HUES48 (cell line): ENCODE measurements at regions not wholly inside any gene's neighbourhood (a gene's known extent, or its start where the extent isn't known, plus 50 kb on each side); places are given as distances from the start of the nearest gene placed in this dataset.
"Not testable (repeated sequence)": the region's sequence is repeated elsewhere in the genome, so short reads cannot be mapped to it uniquely, and the experiment has no call there.

Source experiments
- H3K27ac ChIP-seq: one replicate; pipeline ENCODE4 v1.7.0; 2013; ENCODE audit warnings: low read depth, low read length, inconsistent platforms
- H3K27me3 ChIP-seq: 2 replicates; pipeline ENCODE4 v1.6.1; 2013; ENCODE audit warnings: mild to moderate bottlenecking, low read length; ENCODE audit not compliant: control insufficient read depth, insufficient read depth
- H3K36me3 ChIP-seq: 2 replicates; pipeline ENCODE4 v1.6.1; 2013; ENCODE audit warnings: low read length; ENCODE audit not compliant: control insufficient read depth, insufficient read depth
- H3K4me1 ChIP-seq: 2 replicates; pipeline ENCODE4 v1.6.1; 2013; ENCODE audit warnings: mild to moderate bottlenecking, low read length; ENCODE audit not compliant: control insufficient read depth, insufficient read depth
- H3K4me3 ChIP-seq: 2 replicates; pipeline ENCODE4 v1.5.1; 2013; ENCODE audit warnings: mild to moderate bottlenecking, low read depth, low read length
- H3K9ac ChIP-seq: 2 replicates; pipeline ENCODE4 v1.6.1; 2013; ENCODE audit warnings: mild to moderate bottlenecking, low read depth, low read length, moderate library complexity
- H3K9me3 ChIP-seq: 2 replicates; pipeline ENCODE4 v1.6.1; 2013; ENCODE audit warnings: low read length; ENCODE audit not compliant: control insufficient read depth, insufficient read depth

DNA sequence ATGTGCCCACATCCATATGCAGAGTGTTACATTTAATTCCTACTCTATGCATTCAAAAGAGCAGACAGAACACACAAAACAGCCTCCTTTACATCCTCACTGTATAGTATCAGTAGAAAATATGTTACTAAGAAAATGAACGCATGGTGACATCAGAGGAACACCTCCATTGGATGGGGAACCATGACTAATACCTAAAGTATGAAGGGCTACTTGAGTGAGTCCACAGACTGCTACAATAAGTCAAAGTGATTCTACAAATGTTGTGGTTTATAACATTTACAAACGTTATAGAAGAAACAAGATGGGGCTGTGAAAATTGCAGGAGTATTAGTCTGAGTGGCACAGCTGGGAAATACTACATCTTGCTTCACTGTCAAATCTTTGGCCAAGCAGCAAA is 1830.9 kb upstream of the PIK3C3 start:
- H3K4me1 ChIP-seq = no peaks in the 10 kb centered on the region
- no peak overlapping the region for H3K27ac ChIP-seq
- no peaks in the 10 kb centered on the region for H3K36me3 ChIP-seq
- H3K4me3 ChIP-seq = no peak overlapping the region
- H3K9me3 ChIP-seq = peaks cover 14% of the 10 kb centered on the region
- H3K27me3 ChIP-seq = no peaks in the 10 kb centered on the region
- no peak overlapping the region for H3K9ac ChIP-seq

DNA sequence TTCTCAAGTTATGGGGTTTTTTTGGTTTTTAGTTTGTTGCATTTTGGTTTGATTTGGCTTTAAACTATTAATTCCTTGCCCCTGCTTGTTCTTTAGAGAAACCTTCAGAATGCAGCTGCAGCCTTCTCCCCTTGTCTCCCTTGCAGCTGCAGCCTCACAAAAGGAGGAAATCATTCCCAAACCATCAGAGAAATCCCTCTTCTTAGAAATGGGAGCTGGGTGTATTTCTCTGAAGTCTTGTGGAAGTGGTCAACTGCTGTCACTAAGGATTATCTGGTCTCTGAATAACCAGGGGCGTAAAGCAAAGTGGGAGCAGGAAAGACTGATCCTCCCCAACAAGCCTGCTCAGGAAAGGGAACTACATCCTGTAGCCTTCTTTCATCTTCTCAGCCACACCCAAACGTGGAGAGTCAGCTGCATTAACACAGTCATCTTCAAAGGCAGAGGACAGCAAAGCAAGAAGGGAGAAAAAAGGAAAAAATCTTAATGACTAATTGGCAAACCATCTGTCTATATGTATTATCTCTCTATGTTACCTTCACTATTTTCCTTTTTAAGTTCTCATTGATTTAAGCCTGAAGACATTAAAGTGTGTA is 1834.1 kb upstream of the PIK3C3 start:
- H3K27me3 ChIP-seq = no peaks in the 10 kb centered on the region
- H3K4me3 ChIP-seq = no peak overlapping the region
- H3K4me1 ChIP-seq = no peaks in the 10 kb centered on the region
- H3K9me3 ChIP-seq = peaks cover 14% of the 10 kb centered on the region
- H3K9ac ChIP-seq = no peak overlapping the region
- H3K36me3 ChIP-seq = no peaks in the 10 kb centered on the region
- H3K27ac ChIP-seq = no peak overlapping the region

DNA sequence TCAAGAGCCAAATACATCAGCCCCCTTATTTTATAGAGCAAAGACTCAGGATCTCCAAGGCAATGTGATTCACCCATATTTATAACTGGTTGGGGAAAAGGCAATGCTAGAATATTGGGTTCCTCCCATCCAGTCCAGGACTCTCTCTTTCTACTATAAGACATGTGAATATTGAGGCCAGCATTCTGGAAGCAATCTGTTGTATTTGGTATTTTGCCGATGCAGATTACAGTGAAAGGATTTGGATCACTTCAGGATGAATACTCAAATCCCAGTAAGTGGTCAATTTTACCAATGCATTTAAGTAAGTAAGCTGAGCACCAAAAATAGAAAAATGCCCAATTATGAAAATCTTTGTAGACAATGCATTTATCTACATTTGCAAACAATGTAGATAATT is 1834.7 kb upstream of the PIK3C3 start:
- peaks cover 14% of the 10 kb centered on the region for H3K9me3 ChIP-seq
- no peaks in the 10 kb centered on the region for H3K27me3 ChIP-seq
- H3K9ac ChIP-seq = no peak overlapping the region

DNA sequence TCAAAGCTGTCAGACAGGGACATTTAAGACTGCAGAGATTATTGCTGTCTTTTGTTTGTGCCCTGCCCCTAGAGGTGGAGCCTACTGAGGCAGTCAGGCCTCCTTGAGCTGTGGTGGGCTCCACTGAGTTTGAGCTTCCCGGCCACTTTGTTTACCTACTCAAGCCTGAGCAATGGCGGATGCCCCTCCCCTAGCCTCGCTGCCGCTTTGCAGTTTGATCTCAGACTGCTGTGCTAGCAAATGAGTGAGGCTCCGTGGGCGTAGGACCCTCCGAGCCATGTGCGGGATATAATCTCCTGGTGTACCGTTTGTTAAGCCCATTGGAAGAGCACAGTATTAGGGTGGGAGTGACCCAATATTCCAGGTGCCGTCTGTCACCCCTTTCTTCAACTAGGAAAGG is 1835.5 kb upstream of the PIK3C3 start:
- H3K36me3 ChIP-seq, H3K9ac ChIP-seq, H3K4me1 ChIP-seq, H3K27me3 ChIP-seq, H3K27ac ChIP-seq: not testable (repeated sequence)
- Histone ChIP-seq H3K9me3 (peaks cover 14% of the 10 kb centered on the region), H3K4me3 (0 out of 2 replicates have a peak overlapping the region, but pooled peaks have one; percentile 17)

More for the DNA sequence above, 1834.7 kb upstream of the PIK3C3 start:
- Histone ChIP-seq H3K4me1 (no peaks in the 10 kb centered on the region), H3K36me3 (no peaks in the 10 kb centered on the region), H3K4me3 (no peak overlapping the region), H3K27ac (no peak overlapping the region)

DNA sequence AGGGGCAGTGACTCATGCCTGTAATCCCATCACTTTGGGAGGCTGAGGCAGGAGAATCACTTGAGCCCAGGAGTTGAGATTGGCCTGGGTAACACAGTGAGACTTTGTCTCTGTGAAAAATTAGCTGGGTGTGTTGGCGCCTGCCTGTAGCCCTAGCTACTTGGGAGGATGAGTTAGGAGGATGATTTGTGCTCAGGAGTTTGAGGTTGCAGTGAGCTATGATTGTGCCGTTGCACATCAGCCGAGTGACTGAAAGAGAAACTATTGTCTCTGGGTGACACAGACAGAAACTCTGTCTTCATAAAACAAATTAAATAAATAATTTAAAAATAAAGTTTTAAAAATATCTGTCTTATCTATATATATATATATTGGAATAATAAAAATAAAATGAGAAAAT is 1844.6 kb upstream of the PIK3C3 start:
- Histone ChIP-seq H3K36me3 (no peaks in the 10 kb centered on the region), H3K27me3 (no peaks in the 10 kb centered on the region), H3K9me3 (no peaks in the 10 kb centered on the region), H3K9ac (no peak overlapping the region), H3K4me3 (no peak overlapping the region), H3K27ac (no peak overlapping the region), H3K4me1 (no peaks in the 10 kb centered on the region)

DNA sequence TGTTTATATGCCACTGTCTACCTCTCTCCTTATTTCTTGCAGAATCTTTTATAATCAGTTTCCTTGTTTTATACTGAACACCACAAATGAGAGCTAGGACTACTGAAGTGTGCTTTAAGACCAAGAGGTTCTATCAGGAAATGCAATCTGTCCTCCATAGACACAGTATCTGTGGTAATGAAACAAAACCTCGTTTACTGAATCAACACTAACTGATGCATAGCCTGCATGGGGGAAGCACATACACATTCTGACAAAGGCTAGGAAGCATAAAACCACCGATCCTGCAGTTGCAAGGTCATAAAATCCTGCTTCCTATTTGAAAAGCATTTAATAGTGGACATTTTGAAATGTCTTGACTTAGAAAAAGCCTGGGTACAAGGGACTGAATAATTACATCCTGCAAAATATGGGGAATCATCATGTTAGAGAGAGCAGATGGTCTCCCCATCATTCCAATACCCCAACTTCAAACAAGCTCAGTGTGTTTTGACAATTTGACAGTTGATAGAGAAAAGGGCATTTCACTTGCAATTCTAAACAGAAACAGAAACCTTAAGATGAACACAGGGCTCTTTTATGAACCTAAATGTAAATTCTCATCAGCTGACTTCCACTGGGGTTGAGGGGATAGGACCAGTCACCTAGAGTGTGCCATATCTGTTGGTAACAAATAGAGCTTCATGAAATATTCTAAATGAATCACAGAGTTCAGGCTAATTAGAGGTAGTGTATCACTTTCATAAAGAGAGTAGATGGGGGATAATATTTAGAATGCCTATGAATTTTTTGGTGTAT is 1845.6 kb upstream of the PIK3C3 start:
- H3K9me3 ChIP-seq = no peaks in the 10 kb centered on the region
- no peak overlapping the region for H3K4me3 ChIP-seq
- no peaks in the 10 kb centered on the region for H3K4me1 ChIP-seq
- H3K27me3 ChIP-seq = no peaks in the 10 kb centered on the region
- H3K36me3 ChIP-seq = no peaks in the 10 kb centered on the region
- no peak overlapping the region for H3K9ac ChIP-seq
- H3K27ac ChIP-seq = no peak overlapping the region

DNA sequence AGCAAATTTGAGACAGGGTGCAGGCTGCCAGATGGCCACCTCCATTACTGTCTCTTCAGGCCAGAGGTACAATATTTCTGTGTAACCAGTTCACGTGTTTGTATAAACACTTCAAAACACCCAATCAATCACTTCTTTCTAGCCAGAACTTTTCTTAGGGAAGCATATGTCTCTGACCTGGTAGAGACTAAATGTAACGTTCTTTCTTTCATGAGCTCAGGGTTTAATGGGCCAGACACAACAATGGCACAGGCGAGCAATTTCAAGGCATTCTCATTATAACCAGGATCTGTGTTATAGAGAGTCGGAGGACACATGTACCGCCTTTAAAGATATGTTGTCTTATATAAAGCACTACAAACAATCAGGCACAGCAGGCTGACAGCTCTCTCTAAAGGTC is 1846.4 kb upstream of the PIK3C3 start:
- Histone ChIP-seq H3K9ac (no peak overlapping the region), H3K4me1 (no peaks in the 10 kb centered on the region), H3K36me3 (no peaks in the 10 kb centered on the region), H3K9me3 (no peaks in the 10 kb centered on the region), H3K27ac (no peak overlapping the region), H3K4me3 (no peak overlapping the region), H3K27me3 (no peaks in the 10 kb centered on the region)

DNA sequence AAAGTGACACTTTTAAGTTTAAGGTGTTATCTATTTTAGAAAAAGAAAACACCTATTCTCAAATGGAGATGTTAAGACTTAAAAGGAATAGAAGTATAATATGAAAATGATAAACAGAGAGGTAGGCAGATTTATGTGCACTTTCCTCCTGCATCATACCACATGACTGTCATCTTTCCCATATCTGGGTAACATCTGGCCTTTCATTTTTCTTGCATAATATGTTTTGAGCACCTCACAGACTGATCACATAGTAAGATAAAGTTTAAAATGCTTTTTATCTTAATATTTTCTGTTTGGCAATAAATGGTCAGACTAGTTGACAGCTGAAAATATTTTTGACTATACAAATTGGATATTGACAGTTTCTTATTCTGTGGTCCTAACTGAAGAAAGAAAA is 1852.1 kb upstream of the PIK3C3 start:
- H3K9ac ChIP-seq = no peak overlapping the region
- H3K36me3 ChIP-seq = no peaks in the 10 kb centered on the region
- H3K27ac ChIP-seq = no peak overlapping the region

DNA sequence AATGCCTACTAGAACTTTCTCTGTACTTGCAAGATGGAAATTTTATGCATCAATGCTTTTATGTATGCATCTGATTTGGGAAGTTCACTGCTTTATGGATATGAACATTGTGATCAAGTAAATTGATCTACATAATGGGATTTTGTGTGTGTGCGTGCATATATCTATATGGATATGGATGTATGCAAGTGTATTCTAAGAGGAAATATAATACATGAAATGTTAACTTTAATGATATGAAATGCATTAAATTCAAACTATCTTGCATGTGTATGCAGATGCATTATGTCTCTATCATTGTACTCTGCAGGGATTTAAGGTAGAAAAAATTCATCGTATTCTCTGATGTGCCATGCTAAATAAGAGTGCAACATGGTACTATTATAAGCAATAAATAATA is 1855.4 kb upstream of the PIK3C3 start:
- Histone ChIP-seq H3K27ac (no peak overlapping the region), H3K9ac (no peak overlapping the region), H3K9me3 (no peaks in the 10 kb centered on the region), H3K4me3 (no peak overlapping the region), H3K4me1 (peaks cover 3% of the 10 kb centered on the region), H3K36me3 (no peaks in the 10 kb centered on the region), H3K27me3 (no peaks in the 10 kb centered on the region)

More for the DNA sequence above, 1852.1 kb upstream of the PIK3C3 start:
- no peak overlapping the region for H3K4me3 ChIP-seq
- H3K4me1 ChIP-seq = no peaks in the 10 kb centered on the region
- no peaks in the 10 kb centered on the region for H3K27me3 ChIP-seq
- no peaks in the 10 kb centered on the region for H3K9me3 ChIP-seq

DNA sequence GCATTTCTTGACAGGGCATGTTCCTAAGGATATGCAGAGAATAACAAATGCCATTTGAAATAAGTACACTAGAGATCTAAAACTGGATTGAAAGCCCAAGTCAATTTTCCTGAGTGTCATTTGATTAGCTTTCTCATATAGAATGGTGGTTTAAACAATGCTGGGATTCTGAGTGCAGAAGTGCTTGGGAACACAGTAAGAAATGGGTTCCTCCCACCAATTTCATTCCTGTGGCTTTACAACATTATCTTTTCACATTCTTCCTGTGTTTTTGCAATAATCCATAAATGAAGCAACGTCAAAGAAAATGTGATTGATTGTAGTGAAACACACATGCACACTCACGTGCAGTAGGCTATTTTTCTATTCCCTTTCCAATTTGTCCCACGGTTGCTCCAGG is 1858.4 kb upstream of the PIK3C3 start:
- Histone ChIP-seq H3K27ac (no peak overlapping the region), H3K27me3 (no peaks in the 10 kb centered on the region), H3K9ac (no peak overlapping the region), H3K36me3 (no peaks in the 10 kb centered on the region), H3K4me3 (no peak overlapping the region), H3K4me1 (peaks cover 18% of the 10 kb centered on the region), H3K9me3 (no peaks in the 10 kb centered on the region)

DNA sequence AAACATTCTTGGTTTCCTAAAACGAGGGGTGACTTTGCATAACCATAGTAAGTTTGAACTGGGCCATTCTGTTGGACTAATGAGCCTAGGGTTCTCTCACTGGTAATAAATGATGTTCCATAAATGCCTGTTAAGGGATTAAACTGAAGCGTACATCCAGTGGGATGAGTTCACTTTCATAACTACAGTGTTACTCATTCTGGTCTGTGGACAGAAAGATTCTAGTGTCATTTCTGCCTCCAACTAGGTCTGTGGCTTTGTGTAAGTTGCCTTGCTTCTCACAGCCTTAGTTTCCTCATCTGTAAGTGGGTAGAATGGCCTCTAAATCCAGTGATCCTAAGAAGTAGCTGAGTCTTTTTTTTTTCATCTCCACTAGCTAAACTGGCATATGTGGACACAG is 1860.6 kb upstream of the PIK3C3 start:
- no peak overlapping the region for H3K4me3 ChIP-seq
- peaks cover 18% of the 10 kb centered on the region for H3K4me1 ChIP-seq
- no peak overlapping the region for H3K9ac ChIP-seq
- no peak overlapping the region for H3K27ac ChIP-seq
- no peaks in the 10 kb centered on the region for H3K27me3 ChIP-seq
- H3K9me3 ChIP-seq = no peaks in the 10 kb centered on the region
- no peaks in the 10 kb centered on the region for H3K36me3 ChIP-seq
